AG09309 (cell line): ENCODE measurements at regions not wholly inside any gene's neighbourhood (a gene's known extent, or its start where the extent isn't known, plus 50 kb on each side); places are given as distances from the start of the nearest gene placed in this dataset.

Experiments
- DNase-seq: peaks from one replicate; pipeline ENCODE4 v3.0.0-alpha.2; 2010; ENCODE audit warnings: low read depth
- H3K4me3 ChIP-seq: 2 replicates; pipeline ENCODE4 v1.5.1; 2011; ENCODE audit warnings: mild to moderate bottlenecking, low read depth, low read length, moderate library complexity; ENCODE audit not compliant: control insufficient read depth
- CTCF ChIP-seq: IDR thresholded peaks from 2 replicates; pipeline ENCODE4 v1.5.1; 2011; ENCODE audit warnings: mild to moderate bottlenecking, low read depth, low read length, inconsistent platforms; ENCODE audit not compliant: insufficient read depth, control insufficient read depth; ENCODE audit errors: missing control alignments

GRCh38 chr7:20021831-20022230 is 195.4 kb downstream of the MACC1 start:
- DNase-seq, result no peak
- TF ChIP-seq CTCF, result no peak
- no peak overlapping the region for H3K4me3 ChIP-seq

GRCh38 chr7:20021066-20021465 is 196.1 kb downstream of the MACC1 start:
- DNase-seq, result no peak
- TF ChIP-seq CTCF, result no peak
- no peak overlapping the region for H3K4me3 ChIP-seq

- no peak overlapping the region for H3K4me3 ChIP-seq
- TF ChIP-seq CTCF, result no peak
- DNase-seq, result no peak
Measured at GRCh38 chr7:20019757-20020432, 197.3 kb downstream of the MACC1 start.

- DNase-seq, result no peak
- no peak for TF ChIP-seq CTCF
- H3K4me3 ChIP-seq, result no peak overlapping the region
Measured at GRCh38 chr7:20016669-20017068, 200.5 kb downstream of the MACC1 start.

GRCh38 chr7:20013536-20013935 is 203.6 kb downstream of the MACC1 start:
- DNase-seq, result no peak
- no peak for TF ChIP-seq CTCF
- H3K4me3 ChIP-seq, result no peak overlapping the region

GRCh38 chr7:20012100-20012499 is 205.1 kb downstream of the MACC1 start:
- no peak for DNase-seq
- H3K4me3 ChIP-seq, result no peak overlapping the region
- TF ChIP-seq CTCF, result no peak
